VCaP (cell line): ENCODE measurements at regions not wholly inside any gene's neighbourhood (a gene's known extent, or its start where the extent isn't known, plus 50 kb on each side); places are given as distances from the start of the nearest gene placed in this dataset.

ENCODE experiments used
- H3K27ac ChIP-seq: fragments of 450-650 bp; 2 replicates; pipeline ENCODE4 v1.5.1; 2017
- TF ChIP-seq, protein P1 (sequence below): fragments of 450-650 bp; conservative IDR thresholded peaks from 2 replicates; pipeline ENCODE4 v1.5.1; 2017; ENCODE audit warnings: mild to moderate bottlenecking, moderate library complexity

DNA sequence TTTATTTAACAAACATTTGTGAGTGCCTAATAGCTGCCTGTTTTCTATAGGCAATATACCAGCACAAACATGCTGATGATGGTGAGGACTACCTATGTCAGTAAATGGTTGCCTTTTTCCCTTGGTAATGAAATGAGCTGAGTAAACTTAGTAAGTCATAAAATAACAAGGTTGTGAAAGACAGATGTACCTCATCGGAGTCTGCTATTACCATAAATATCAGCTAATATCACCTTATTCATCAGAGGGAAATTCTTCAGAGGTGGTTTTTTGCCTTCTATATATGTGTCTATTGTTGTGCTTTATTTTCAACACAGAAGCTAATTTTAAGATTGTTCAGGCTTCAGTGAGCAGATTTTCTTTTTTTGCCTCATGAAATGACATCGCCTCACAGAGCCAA, 1040.5 kb downstream of the DTWD2 start:
- no peak overlapping the region for H3K27ac ChIP-seq
- TF ChIP-seq, protein P1, sequence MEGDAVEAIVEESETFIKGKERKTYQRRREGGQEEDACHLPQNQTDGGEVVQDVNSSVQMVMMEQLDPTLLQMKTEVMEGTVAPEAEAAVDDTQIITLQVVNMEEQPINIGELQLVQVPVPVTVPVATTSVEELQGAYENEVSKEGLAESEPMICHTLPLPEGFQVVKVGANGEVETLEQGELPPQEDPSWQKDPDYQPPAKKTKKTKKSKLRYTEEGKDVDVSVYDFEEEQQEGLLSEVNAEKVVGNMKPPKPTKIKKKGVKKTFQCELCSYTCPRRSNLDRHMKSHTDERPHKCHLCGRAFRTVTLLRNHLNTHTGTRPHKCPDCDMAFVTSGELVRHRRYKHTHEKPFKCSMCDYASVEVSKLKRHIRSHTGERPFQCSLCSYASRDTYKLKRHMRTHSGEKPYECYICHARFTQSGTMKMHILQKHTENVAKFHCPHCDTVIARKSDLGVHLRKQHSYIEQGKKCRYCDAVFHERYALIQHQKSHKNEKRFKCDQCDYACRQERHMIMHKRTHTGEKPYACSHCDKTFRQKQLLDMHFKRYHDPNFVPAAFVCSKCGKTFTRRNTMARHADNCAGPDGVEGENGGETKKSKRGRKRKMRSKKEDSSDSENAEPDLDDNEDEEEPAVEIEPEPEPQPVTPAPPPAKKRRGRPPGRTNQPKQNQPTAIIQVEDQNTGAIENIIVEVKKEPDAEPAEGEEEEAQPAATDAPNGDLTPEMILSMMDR: no peak

DNA sequence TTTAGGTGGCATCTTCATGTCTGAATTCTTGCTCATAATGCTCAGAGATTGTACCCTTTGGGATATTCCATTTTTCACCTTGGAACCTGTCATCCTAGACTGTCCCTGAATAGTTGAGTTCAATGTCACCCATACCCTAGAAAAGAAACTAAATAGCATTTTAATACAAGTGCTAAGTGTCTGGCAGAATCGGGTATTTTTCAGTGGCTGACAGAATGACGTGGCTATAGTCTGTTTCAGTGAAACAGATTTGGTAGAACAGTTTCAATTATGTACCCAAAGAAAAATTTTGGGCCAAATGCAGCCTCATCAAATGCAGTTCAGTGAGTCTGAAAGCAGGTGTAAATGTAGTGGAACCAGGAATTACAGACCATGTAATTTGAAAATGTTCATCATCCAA, 1041.2 kb downstream of the DTWD2 start:
- no peak overlapping the region for H3K27ac ChIP-seq
- TF ChIP-seq, protein P1: no peak

DNA sequence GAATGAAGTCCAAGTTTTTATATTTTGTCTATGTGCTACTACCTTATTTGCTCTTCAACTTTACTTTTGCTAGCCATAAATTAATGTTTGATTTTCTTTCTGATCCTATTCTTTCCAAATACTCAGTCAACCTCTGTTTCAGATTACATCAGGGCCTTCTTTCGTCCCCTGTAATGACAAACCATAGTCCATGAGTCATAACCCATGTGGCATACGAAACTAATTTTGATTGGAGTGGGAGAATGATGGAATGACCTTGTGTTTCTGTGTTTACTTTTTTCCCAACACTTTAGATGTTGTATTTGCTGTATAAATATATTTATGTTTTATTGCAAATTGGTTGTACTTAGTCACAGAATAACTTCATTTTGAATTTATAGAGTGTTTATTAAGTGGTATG, 1043.1 kb downstream of the DTWD2 start:
- TF ChIP-seq, protein P1: no peak
- no peak overlapping the region; the same call in 1 of the 2 replicates for H3K27ac ChIP-seq

DNA sequence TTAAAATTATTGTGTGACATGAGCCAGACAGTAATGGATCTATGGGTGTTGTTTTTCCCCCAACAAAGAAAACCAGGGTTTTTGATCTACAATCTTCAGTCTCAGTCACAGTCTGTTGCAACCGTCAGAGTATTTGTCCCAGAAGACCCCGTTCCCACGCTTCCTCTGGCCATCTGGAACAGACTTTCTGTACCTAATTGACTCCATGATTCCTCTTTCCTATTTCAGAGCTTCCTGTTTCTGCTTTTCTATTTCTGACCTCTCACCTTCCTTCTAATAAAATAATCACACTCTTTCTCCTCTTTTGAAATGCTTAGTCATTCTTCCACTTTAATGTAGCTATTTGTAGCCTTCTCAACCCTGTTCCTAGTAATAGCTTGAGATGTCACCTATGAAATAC, 1044.8 kb downstream of the DTWD2 start:
- no peak overlapping the region for H3K27ac ChIP-seq
- TF ChIP-seq, protein P1: no peak

DNA sequence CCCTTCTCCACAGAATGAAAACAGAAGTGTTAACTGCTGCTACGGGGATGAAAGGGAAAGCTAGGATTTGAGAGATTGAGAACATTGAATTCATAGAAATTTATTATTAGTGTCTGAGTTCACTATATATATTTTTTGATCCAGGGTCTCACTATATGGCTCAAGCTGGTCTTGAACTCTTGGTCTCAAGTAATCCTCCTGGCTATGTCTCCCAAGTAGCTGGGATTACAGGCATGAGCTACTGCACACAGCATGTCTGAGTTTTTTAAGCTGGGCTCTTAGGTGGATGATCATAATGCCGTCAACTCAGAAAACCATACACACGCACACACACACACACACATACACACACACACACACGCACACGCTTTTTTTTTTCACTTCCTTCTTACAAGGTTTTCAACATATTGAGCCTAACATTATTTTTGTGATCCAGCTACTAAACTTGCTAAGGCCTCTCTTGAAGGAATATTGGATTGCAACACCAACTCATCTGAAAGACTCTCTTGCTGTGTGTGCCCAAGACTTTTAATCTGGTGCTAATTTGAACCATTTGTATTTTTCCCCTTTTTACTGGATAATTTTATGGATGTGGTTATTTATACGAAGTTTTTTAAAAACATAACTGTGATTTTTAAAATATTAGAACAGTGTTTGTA, 1045.4 kb downstream of the DTWD2 start:
- H3K27ac ChIP-seq: no peak overlapping the region
- TF ChIP-seq, protein P1: no peak

DNA sequence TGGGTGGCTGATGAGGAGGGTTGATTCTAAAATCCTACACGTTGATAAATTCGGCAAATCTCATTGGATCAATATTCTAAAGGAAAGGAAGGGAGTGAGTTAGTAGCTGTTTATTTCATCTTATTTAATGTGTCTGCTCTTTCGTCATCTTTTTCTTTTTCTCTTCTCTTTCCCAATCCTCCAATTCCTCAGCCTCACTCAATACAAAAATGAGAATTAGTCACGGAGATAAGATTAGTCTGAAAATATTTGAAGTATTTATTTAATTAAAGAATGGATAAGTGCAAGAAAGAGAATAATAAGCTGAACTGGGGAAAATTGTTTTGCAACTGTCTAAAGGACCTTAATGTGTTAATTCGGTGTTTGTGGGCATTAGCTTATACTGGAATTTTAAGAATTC, 1095.1 kb downstream of the DTWD2 start:
- TF ChIP-seq, protein P1: no peak

DNA sequence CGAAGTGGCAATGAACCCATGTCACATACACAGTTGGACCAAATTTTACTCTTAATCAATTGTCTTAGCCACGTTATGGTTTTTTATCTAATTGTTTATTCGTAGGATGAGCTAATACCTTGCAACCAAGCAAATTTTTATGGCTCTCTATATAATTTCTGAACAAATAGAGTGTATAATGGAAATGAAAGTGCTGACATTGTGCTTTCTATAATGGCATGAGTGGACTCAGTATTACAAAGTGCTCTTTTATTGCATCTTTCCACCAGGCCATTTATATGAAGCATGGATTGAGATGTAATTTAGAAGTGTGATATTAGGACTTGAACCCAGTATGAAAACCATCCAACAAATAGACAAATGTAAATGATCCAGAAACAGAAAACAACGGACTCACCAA, 1096.0 kb downstream of the DTWD2 start:
- TF ChIP-seq, protein P1: no peak
- H3K27ac ChIP-seq: no peak overlapping the region

More for the DNA sequence above, 1095.1 kb downstream of the DTWD2 start:
- no peak overlapping the region for H3K27ac ChIP-seq
